NCI-H2227 treated with DMSO at 0.1 percent for 48 hours (cell line): ENCODE measurements at regions not wholly inside any gene's neighbourhood (a gene's known extent, or its start where the extent isn't known, plus 50 kb on each side); places are given as distances from the start of the nearest gene placed in this dataset.
A peak's percentile ranks its signal among the peaks of the same experiment; 100 is the strongest.
"Not testable (repeated sequence)": the region's sequence is repeated elsewhere in the genome, so short reads cannot be mapped to it uniquely, and the experiment has no call there.

ENCODE experiments used
- DNase-seq: peaks from one replicate; lab custom pipeline; 2025; lab: John Stamatoyannopoulos, UW

GRCh38 chr11:38438091-38438490, 1840.1 kb upstream of the RAG2 start:
- DNase-seq: no peak

GRCh38 chr11:38425578-38425977, 1827.5 kb upstream of the RAG2 start:
- peak; percentile 64 for DNase-seq

DNA sequence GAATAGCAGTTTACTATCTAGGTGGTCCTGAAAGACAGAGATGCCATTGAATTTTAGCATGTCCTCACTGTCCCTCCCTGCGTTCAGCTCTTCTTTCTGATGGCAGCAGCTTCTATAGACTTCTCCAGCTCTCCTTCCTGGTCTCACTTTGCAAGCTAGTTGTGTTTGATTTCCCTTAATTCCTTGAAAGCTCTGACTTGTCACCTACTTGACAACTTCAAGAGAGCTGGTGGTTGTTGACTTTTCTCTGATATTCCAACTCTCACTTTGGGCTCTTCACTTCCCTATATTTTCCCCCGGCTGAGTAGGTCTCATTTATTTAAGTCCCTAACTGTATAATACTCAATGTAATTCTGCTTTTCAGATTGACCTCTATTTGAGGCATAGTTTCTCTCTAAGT, 1825.0 kb upstream of the RAG2 start:
- no peak for DNase-seq

GRCh38 chr11:38416141-38416540, 1818.1 kb upstream of the RAG2 start:
- DNase-seq: no peak

DNA sequence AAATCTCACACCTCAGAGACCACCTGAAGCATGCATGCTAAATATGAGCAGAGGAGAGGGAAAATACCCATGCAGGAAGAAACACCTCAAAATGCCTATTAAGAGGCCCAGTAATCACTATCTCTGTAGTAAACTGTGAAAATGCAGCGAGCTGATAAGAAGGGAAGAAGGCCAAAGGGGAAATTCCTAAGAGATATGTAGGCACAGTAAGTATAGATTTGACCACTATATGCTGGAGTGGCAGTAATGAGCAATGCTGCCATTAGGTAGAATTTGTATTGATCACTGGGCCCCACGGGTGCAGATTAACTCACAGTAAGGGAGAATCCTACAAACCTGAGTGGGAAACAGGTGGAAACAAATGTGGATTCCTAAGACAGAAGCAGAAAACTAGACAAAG, 1813.1 kb upstream of the RAG2 start:
- DNase-seq: no peak

- no peak for DNase-seq
Measured at GRCh38 chr11:38402063-38402462, 1804.0 kb upstream of the RAG2 start.

- no peak for DNase-seq
Measured at GRCh38 chr11:38392176-38392575, 1794.1 kb upstream of the RAG2 start.

GRCh38 chr11:38384568-38384967, 1786.5 kb upstream of the RAG2 start:
- DNase-seq: no peak

DNA sequence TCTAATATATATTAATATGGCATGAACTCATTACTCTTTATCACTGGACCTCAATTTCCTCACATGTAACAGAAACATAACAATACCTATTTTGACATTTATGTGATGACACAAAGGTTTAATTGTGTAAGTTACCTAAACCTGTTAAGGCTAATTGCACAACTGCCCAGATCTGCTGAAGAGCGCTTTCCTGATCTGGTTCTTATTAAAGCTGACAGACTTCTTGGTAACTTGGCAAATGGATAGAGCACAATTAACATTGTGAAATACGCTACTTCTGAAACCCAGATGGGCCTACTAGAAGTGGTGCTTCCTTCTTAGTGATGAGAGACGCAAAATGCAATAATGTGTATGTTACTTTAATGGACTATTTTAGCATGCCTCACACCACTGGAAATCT, 1767.2 kb upstream of the RAG2 start:
- no peak for DNase-seq

DNA sequence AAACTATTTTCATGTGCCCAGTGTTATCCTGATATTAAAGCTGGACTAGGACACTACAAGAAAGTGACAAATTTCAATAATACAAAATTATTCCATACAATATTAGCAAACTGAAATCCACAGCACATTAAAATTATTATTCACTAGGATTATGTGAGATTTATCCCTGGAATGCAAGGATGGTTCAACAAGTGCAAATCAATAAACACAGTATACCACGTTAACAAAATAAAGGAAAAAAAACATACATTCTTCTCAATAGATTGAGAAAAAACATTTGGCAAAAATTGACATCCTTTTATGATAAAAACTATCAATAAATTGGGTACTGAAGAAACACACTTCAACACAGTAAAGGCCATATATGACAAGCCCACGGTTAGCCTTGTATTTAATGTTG, 1758.2 kb upstream of the RAG2 start:
- DNase-seq: no peak

DNA sequence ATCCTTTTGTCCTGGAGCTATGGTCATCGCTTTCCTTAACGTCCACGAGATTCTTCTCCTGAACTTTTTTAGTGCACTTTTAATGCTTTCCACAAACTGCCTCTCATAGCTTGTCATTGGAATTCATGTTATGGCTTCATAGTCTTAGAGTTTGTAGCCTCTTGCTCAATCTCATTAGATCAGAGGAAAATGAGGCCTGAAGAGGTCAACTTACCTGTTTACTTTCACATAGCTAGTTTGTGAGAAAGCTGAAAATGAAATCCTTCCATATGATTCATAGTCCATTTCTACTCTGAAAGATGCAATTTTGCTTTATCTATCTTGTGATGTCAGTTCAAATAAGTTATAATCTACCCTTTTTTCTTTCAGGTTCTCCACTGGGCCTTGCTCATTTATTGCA, 1747.2 kb upstream of the RAG2 start:
- no peak for DNase-seq

DNA sequence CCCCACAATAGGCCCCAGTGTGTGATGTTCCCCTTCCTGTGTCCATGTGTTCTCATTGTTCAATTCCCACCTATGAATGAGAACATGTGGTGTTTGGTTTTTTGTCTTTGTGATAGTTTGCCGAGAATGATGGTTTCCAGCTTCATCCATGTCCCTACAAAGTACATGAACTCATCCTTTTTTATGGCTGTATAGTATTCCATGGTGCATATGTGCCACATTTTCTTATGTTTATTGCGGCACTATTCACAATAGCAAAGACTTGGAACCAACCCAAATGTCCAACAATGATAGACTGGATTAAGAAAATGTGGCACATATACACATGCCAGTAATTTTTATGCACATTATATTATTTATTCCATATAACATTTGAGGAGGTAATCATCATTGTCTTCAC, 1743.6 kb upstream of the RAG2 start:
- DNase-seq: not testable (repeated sequence)

GRCh38 chr11:38339835-38340440, 1741.9 kb upstream of the RAG2 start:
- DNase-seq: no peak

DNA sequence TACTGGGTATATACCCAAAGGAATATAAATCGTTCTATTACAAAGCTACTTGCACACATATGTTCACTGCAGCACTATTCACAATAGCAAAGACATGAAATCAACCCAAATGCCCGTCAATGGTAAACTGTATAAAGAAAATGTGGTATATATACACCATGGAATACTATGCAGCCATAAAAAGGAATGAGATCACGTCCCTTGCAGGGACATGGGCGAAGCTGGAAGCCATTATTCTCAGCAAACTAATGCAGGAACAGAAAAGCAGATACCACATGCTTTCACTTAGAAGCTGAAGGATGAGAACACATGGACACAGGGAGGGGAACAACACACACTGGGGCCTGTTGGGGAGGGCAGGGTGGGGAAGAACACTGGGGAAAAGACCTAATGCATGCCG, 1740.0 kb upstream of the RAG2 start:
- DNase-seq: not testable (repeated sequence)

DNA sequence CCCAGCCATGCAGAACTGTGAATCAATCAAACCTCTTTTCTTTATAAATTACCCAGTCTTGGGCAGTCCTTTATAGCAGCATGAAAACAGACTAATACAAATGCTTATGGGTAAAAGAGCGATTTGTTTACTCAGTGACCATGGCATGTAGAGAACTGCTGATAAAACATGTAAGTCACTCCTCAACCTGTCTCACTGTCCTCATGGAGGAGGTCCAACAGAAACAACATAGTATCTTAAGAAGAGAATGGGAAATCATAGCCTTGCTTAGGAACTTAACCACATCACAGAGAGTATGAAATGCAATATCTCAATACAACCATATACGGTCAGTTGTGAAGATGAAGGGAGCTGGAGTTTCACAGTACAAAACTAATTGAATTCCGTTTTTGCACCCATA, 1734.0 kb upstream of the RAG2 start:
- DNase-seq: no peak

DNA sequence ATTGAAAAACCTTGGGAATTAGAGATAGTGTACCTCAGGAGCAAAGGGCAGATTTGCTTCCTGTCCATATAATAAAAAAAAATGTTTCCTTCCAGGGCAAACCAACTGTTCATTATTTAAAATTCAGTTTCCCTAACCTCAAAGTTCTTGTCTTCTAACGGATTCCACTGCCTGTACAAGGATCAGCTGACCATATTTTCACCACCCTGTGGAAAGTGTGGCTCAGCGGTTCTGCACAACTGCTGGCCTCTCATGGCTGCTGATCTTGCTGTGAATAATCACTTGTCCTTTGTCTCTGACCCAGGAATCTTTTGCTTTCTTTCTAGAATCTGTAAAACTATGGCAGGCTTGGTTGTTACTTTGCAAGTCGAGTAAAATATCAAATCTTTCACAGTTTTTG, 1732.5 kb upstream of the RAG2 start:
- DNase-seq: no peak

GRCh38 chr11:38323961-38324761, 1726.1 kb upstream of the RAG2 start:
- DNase-seq: no peak

DNA sequence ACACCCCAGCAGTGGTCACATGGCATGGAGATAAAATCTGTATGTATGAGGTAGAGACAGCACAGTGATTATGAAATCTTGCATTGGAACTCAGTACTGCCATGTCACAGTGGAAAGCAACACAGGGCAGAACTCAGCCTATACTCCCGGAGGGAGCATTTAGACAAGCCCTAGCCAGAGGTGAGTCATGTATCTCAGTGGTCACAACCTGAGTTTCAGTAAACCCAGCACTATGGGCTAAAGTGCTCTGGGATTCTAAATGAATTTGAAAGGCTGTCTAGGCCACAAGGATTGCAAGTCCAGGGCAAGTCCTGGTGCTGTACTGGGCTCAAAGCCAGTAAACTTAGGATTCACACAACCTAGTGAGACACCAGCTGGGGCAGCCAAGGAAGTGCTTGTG, 1717.1 kb upstream of the RAG2 start:
- no peak for DNase-seq

GRCh38 chr11:38307455-38307854, 1709.4 kb upstream of the RAG2 start:
- DNase-seq: no peak

GRCh38 chr11:38305682-38306081, 1707.6 kb upstream of the RAG2 start:
- DNase-seq: no peak

- DNase-seq: no peak
Measured at GRCh38 chr11:38304926-38305325, 1706.9 kb upstream of the RAG2 start.

DNA sequence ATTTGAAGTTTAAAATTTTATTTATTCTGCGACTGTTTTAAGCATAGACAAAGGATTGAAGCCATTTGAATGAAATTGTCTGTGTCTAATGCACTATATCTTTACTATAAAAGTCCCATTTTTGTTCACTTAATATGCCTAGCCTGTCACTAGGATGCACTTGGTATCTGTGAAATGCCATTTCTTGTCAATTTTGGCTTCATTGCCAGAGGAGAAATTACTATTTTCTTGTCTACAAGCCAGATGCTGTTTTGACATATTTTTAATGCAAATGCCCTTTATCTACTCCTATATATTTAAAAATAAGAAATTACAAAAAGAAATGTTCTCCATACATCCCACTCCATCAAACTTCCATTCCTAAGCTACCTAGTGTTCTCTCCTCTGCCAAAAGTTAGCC, 1704.5 kb upstream of the RAG2 start:
- no peak for DNase-seq

DNA sequence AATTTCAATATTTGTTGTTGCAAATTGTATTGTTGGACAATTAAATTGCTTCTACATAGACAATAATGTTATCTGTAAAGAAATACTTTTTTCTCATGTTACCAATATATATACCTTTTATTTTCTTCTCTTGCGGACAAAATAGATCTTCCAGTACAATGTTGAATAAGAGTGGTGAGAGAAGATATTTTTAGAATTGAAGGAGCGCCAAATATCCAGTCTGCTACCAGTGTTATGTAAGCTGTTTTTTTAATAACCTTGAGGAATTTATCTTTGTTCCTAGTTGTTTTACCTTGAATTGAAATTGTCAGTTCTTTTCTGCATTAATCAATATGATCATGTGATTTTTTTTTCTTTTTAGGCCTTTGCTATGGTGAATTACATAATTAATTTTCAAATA, 1702.5 kb upstream of the RAG2 start:
- no peak for DNase-seq

- no peak for DNase-seq
Measured at GRCh38 chr11:38296211-38296776, 1698.3 kb upstream of the RAG2 start.
